ENCODE measurements at regions not wholly inside any gene's neighbourhood (a gene's known extent, or its start where the extent isn't known, plus 50 kb on each side); places are given as distances from the start of the nearest gene placed in this dataset.
A peak's percentile ranks its signal among the peaks of the same experiment; 100 is the strongest.

DNA sequence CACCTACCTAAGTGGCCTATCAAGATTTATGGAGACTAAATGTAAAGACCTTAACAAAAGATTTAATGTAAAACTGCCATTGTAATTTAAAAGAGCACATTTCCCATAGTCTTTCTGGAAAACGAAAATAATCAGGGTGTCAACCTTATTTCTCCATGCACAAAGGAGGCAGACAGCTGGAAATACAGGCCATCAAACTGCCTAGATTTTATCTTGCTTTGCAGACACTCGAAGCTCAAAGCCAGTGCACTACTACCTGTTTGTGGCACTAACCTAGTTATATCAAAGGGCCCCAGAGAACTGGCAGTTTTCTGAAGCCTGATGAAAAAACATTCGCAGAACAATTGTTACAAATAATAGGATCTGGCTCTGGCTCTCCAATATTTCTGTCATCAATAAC is 863.9 kb downstream of the STPG2 start:
- DNase-seq: no peak

DNA sequence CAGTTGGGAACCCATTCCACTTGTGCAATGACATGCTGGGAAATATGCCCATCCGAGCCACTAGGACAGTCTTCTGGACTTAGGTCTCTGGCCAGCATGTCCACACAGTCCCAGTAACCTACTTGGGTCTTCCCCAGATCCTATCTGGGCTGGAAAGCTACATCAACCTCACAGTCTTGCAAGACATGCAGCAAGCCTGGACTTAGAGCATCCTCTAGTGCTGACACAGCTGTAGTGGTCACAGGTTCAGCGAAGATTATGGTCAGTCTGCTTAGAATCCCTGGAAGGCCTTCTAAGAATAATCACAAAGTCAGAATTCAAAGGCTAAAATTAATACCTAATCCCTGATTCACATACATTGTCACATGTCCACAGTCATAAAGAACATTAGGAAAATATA is 842.7 kb downstream of the STPG2 start:
- DNase-seq: no peak

DNA sequence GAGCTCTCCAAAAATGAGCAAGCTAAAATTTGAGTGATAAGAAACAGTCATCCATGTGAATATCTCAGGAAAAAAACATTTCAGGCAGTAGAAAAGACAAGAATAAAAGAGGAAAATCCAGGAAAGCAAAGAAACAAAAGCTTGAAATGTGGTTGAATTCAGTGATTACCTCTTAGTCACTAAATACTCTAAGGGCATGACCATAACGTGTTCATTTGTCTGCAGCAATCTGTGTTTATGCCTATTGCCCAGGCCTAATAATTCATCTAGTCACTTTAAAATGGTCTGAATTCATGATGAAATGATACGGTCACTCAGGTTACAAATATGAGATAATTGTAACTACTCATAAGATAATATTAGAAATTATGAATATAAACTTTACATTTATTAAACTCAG is 837.9 kb downstream of the STPG2 start:
- no peak for DNase-seq

DNA sequence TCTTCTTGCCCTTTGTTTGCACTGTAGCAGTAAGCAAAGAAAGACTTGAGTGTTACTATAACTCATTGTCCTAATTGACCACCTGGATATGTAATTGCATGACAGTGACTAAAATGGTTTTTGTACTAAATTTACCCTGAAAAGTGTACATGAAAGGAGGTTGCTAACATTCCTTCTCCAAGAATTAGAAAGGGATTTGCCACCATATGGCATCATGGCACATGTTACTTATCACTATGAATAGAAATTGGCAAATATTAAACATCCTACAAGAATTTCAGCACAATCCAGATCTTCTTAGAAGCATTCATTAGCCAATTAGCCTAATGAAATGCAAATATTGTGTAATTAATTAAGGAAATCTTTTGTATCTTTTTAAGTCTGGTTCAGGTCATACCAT is 834.2 kb downstream of the STPG2 start:
- no peak for DNase-seq

DNA sequence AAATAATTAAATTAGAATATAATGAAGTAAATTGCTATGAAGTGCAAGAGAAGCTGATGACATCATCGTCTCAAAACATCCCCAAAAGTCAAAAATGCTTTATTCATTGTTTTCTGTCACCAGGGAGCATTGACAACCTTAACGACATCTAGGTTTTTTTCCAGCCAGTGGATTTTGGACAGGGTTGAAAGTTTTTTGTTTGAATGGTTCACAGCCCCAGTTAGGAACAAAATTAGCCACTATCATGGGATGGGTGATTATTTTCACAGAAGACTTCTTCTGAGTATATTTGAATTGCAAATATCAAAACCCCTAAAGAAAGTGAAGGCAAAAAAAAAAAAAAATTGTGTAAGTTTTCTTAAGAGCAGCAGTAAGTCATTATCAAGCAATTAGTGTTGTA is 826.1 kb downstream of the STPG2 start:
- DNase-seq: no peak

DNA sequence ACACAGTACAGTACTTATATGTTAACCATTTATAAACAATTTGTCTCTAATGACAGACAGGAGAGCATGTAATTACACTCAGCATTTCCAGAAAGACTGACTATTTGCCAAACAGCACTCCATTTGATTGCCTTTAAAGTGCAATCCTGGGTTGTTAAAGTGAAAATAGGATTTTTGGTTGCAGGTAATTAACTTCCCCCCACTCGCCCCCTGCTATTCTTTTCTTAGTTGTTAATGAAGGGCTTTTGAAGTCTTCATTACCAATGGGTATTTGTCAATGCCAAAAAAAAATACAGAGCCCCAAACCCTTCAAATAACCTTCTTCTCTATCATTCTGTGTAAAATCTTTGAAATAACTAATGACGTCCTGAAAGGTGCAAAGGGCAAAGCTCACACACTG is 825.6 kb downstream of the STPG2 start:
- no peak for DNase-seq

DNA sequence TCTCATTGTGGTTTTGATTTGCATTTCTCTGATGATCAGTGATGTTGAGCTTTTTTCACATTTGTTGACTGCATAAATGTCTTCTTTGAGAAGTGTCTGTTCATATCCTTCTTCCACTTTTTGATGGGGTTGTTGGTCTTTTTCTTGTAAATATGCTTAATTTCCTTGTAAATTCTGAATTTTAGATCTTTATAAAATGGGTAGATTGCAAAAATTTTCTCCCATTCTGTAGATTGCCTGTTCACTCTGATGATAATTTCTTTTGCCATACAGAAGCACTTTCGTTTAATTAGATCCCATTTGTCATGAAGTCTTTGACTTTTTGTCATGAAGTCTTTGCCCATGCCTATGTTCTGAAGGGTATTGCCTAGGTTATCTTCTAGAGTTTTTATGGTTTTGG is 817.5 kb downstream of the STPG2 start:
- peak; percentile 2 for DNase-seq

DNA sequence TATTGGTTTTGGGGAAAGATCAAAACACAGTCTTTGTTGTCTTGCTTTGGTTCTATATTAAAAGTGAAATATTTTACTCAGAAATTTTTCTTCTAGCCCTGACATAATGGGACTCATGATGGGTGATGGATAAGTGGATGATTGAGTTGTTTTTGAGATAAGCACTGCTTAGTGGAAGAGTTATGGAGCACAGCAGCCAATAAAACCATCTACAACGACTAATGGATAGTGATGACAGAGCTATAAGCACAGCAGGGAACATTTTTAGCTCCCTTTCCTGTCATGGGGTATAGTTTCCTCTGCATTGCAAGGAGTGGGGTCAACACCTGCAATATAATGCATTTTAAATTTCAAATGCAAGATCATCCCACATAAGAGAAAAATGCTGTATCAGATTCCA is 812.4 kb downstream of the STPG2 start:
- no peak for DNase-seq

DNA sequence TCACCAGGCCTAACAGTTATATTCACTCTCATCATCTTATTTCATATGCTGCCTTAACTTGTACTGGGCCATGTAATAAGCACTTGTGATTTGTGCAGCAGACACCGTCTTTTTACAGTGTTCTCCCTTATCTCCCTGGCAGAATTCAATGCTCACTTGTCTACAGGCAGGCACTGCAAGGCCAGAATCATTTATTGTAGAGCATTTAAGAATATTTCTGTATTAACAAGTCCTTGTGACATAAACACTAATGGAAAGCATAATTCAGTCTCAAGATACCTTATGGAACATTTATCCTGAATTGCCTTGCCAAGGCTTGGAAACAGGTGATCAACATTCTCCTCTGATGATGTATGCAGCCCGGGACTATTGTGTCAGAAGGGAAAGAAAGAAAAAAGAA is 808.9 kb downstream of the STPG2 start:
- DNase-seq: no peak

DNA sequence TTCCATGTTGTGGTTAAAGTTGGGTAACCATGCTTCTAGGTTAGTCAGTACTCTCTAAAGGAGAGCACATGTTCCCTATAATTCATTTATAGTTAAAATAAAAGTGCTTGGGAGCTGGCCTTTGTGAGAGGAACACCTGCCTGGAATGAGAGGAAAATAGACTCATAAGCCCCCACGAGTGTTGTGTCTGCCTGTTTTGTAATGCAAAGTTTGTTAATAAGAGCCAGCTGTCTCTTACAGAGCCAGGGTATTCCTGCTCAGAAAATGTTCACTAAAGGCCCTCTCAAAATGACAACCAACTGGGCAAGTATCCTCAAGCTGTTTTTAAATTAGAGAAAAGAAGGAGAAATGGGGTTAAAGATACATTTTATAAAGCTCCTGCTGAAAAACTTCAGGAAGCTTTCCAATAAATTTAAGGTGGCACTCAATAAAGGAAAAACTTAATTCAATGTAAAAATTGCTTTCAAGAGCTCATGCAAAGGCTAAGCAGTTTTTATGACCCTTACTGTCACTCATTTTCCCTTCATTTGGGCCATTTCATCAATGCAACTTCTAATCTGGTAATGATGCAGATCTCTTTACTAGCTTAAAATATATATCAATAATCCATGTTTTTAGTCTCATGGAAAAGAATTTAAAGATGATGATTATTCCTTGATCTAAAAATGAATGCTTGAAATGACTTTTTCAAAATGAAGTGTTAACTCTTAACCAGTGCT is 793.6 kb downstream of the STPG2 start:
- no peak for DNase-seq

DNA sequence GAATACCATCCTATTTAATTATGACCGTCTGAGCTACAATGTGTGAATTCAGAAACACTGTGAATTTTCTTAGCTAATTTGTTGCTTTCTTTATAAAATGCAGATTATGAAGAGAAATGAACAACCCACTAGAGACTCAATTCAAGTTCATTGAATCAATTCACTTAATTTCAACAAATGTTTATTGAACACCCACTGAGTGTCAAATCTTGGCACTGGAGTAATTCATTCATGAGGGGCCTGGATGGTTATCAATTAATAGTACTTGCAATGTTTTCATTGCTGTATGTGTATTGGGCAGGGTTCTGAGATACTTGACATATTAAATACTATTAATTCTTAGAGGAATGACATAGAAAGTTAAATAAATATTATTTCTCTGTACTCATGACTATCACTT is 789.4 kb downstream of the STPG2 start:
- no peak for DNase-seq

DNA sequence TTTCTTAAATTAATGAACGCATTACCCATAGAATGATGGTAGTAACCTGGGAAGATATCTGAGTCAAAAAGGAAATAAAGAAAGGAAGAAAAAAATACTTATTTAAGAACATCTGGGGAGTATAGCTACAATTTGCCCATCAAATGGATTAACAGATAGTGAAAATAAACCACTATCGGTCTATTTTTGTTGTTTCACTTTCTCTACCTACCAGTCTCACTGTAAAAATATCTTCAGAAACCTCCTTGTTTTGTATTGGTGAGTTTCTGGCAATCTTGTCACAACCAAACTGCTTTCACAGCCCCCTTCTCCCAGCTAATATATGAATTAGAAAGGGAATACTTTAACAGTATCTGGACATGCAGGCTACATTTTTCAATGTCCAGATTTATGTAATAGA is 783.5 kb downstream of the STPG2 start:
- DNase-seq: no peak

DNA sequence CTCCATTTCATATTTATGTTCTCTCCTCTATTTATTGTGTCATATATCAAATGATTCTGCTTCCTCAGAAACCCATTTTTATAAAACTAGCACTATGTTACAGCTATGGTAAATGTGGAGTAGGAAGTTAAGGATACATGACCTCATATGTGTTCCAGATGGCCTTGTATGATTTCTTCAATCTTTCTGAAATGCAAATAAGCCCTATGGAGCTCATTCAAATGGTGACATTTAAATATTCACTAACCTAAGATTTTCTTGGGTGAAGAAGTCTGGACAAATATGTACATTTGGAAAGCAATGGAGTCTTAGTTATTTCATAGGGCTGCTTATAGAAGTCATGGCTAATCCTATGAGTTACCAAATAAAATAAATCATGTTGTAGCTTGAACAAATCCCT is 782.5 kb downstream of the STPG2 start:
- DNase-seq: no peak

DNA sequence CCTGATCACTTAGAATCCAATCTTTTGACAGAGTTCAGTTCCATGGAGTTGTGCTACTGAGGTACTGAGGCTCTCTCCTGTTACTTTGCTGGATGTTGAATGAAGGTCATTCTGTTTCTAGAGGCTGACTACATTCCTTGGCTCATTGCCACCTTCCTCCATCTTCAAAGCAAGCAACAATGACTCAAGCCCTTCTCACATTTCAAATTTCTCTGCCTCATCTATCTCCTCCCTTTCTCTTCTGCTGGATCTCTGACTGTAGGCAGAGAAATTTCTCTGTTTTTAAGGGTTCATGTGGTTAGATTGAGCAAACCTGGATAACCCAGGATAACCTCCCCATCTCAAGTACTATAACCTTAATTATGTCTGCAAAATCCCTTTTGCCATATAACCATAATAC is 775.4 kb downstream of the STPG2 start:
- DNase-seq: peak; percentile 39

DNA sequence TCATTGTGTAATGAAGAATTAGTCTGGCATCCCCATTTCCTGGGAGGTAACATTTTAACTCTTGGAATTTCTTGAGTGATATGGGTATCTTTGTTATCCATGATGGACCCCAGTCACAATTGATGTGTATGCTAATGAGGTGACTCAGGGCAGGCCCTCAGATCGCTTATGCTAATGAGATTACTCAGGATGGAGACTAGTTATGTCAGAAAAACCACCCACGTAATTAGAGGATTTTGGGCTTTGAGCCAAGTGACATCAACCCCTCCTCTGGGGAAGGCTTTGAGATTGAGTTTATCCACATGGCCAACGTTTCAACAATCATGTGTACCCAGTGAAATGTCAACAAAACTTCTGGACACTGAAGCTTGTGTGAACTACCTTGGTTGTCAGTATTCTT is 772.7 kb downstream of the STPG2 start:
- DNase-seq: no peak

DNA sequence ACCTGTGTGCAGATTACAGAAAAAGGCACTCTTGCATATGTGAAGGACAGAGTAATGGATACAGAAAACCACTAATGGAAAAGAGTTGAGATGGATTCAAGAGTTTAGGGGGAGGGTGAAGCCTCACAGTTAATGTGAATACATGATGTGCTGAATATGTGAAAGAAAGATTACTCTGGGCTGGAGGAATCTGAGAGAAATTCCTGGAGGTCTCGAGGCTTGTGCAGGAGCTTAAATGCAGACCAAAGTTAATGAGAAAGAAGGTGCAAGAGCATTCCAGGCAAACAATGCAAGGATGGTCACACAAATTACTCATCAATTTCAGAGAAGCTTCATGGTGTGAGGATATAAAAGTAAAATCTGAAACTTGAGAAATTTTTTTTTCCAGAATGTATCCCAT is 768.8 kb downstream of the STPG2 start:
- no peak for DNase-seq

DNA sequence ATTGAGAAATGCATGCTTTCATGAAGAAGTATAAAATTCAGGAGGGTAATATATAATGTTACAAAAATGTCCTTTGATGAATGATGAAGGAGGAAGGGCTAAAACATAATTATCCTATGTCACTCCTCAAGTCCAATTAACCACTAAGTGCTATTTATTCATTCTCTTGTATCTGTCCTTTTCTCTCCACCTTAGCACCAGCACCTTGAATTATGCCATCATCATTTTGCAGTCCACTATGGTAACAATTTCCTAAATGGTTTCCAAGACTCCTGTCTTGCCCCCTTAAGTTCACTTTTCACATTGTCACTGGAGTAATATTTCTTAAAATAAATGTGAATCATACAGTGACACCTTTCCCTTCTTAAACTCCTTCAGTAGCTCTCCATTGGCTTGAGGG is 756.3 kb downstream of the STPG2 start:
- DNase-seq: no peak

DNA sequence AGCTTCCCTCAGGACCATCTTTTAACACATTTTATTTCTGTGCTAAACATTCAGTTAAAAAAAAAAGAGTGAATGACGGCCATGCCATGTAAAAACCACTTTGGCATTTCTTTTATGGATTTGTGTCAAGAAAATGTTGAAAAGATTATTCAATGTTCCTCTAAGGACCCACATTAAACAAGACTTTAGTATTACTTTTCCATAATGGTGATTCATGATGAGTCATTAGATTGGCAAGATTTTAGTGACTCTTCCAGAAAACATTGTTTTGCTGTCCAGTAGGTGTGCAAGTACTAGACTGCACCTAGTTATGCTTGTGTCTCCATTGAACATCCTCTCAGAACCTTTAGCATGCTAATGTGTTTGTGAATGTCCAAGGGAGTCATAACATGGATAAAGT is 748.6 kb downstream of the STPG2 start:
- no peak for DNase-seq

DNA sequence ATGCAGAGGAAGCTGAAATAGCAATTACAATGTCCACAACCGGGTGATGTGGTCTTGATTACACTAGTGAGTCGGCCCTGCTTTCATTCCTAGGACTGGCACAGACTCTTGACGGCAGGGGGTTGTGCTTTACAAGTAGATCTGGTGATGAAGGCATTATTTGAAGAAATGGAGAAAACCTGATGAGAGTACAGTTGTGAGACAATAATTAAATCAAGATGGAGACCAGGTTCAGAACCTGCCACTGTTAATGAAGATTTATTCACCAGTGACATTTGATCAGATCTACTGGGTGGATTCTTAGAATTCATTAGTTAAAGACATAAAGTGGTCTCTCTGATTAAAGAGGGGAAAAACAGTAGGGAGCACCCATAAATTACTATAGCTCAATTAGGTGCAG is 747.2 kb downstream of the STPG2 start:
- no peak for DNase-seq

DNA sequence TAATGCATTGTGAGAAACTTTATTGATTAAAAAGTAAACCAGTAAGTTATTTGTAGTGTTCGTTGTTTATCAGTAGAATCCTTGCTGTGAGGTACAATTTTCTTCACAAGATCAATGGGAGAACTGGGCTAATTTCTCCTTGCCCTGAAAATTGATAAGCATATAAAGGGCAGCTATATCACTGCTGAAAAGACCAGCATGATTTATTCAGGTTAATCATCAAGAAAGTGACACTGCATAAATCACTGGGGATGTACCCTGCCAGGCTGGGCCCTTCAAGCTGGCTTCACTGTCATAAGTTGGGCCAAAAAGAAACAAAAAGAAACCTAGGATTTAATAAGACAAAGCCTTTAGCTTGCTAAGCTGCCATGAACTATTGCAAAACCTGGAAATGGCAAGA is 746.7 kb downstream of the STPG2 start:
- no peak for DNase-seq

DNA sequence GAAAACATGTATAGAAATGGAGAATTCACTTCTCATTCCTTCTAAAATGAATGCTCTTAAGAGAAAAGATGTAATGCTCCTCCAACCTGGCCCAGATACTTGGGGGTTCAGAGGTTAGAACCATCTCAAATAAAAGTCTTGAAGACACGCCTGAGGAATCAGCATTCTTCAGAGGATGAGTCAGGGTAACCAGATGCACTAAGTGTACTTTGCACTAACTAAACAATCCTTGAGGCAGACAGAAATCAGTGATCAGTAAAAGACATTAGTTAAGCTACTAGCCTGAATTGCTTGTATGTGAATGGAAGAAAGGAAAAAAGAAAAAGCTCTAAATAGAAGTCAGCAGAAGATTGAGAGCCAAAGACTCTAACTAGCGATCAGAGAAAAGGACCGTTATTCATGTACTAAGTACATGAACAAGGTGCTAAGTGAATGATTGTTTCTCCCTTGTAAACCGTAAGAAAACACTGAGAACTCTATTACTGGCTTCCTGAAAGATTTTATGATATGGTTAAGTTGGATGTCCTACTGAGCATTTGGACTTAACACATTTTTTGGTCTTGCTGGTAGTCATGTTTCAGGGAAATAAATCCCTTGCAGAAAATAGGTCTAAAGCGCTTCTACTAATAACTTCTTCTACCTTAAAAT is 738.3 kb downstream of the STPG2 start:
- DNase-seq: no peak

DNA sequence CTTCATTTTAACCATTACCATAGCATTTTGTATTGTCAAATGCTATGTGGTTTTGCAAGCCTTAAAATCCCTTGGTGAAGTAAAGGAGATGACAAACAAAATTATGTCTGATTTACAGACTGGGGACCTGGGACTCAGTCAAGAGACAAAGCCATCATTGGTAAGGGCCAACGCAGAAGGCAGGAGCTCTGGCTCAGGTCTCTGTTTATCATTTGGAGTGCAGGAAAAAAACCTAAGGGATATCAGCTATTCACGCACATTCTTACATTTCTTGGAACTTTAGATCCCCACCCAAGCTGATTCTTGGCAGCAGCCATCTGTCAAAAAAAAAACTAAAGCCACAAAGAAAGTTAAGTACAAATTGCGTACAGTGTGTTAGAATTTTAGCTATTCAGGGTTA is 731.9 kb downstream of the STPG2 start:
- no peak for DNase-seq

DNA sequence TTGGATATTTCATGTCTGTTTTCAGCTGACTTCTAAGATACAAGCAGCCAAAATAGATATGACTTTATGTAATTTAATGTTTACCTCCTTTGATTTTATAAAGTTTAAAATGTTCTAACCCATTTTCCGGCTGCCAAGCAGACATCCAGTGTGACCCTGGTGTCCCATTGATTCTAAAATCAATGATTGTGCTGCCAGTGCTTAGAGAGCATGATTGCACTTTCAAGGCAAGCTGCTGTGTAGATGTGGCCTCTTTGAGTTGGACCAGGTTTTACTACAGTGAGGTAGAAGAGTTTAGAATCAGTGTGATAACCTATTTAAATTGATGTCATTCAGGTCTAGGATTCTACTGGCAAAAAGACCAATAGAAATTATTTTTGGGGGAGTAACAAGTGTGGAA is 730.9 kb downstream of the STPG2 start:
- DNase-seq: no peak

DNA sequence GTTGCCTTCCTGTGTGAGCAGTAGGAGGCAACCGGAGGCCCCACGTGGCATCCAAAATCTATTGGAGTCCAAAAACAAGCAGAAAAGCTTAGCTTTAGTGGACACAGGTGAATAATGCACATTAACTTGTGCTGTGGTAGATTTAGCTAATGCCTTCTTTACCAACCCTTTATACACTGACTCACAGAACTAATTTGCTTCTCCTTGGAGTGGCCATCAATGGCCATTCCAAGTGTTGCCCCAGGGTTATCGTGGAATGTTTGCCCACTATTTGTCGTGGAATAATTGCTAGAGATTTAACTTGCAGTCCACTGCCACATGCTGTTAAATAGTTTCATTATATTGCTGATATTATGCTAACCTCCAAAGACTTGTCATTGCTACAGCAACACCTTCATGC is 729.1 kb downstream of the STPG2 start:
- DNase-seq: no peak

DNA sequence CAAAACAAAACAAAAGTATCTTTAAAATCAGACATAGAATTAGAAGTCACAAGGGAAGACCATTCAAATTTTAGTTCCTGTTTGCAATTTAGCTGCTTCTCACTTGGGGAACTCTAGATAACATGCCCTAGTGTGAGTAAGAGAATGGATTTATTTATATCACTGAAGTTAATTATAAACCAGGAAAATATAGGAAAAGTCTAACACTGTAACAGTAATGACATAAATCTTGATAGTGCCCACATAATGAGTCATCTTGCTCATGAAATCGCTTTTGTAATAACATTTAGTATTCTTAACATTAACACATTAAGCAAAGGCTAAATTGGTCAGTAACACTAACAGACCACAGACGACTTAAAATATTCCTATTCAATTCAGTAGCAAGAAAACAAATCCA is 710.7 kb downstream of the STPG2 start:
- DNase-seq: no peak

Measured in fibroblast of skin of abdomen (primary cell).